ENCODE measurements at regions not wholly inside any gene's neighbourhood (a gene's known extent, or its start where the extent isn't known, plus 50 kb on each side); places are given as distances from the start of the nearest gene placed in this dataset.

GRCh38 chr2:8022908-8023640, 658.8 kb upstream of the ID2 start:
- Histone ChIP-seq H3K4me3 (IDR thresholded peaks at IDR 0.05; ENCODE audit: insufficient read depth, low read depth, low read length) (no peak overlapping the region), H3K4me1 (ENCODE audit: low read depth, poor library complexity, severe bottlenecking) (no peaks in the 10 kb centered on the region), H3K9ac (no peak overlapping the region), H3K4me2 (no peak overlapping the region), H3K79me2 (ENCODE audit: insufficient read depth, low read depth) (no peaks in the 10 kb centered on the region), H3K36me3 (ENCODE audit: insufficient read depth) (no peaks in the 10 kb centered on the region), H4K20me1 (ENCODE audit: insufficient read depth) (no peaks in the 10 kb centered on the region), H3K27ac (no peak overlapping the region), H3K27me3 (ENCODE audit: insufficient read depth, low read depth) (no peaks in the 10 kb centered on the region), H2AFZ (ENCODE audit: low read depth) (no peak overlapping the region)
- TF ChIP-seq, protein P1, sequence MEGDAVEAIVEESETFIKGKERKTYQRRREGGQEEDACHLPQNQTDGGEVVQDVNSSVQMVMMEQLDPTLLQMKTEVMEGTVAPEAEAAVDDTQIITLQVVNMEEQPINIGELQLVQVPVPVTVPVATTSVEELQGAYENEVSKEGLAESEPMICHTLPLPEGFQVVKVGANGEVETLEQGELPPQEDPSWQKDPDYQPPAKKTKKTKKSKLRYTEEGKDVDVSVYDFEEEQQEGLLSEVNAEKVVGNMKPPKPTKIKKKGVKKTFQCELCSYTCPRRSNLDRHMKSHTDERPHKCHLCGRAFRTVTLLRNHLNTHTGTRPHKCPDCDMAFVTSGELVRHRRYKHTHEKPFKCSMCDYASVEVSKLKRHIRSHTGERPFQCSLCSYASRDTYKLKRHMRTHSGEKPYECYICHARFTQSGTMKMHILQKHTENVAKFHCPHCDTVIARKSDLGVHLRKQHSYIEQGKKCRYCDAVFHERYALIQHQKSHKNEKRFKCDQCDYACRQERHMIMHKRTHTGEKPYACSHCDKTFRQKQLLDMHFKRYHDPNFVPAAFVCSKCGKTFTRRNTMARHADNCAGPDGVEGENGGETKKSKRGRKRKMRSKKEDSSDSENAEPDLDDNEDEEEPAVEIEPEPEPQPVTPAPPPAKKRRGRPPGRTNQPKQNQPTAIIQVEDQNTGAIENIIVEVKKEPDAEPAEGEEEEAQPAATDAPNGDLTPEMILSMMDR (conservative IDR thresholded peaks at IDR 0.05; ENCODE audit: low read depth, low read length): no peak

GRCh38 chr2:8024506-8024905, 657.4 kb upstream of the ID2 start:
- H2AFZ ChIP-seq (ENCODE audit: low read depth): no peak overlapping the region
- H3K4me2 ChIP-seq: no peak overlapping the region
- TF ChIP-seq, protein P1 (conservative IDR thresholded peaks at IDR 0.05; ENCODE audit: low read depth, low read length): no peak
- H3K9ac ChIP-seq: no peak overlapping the region
- no peak overlapping the region for H3K27ac ChIP-seq
- no peaks in the 10 kb centered on the region for H3K4me1 ChIP-seq (ENCODE audit: low read depth, poor library complexity, severe bottlenecking)
- H3K36me3 ChIP-seq (ENCODE audit: insufficient read depth): no peaks in the 10 kb centered on the region
- no peaks in the 10 kb centered on the region for H3K79me2 ChIP-seq (ENCODE audit: insufficient read depth, low read depth)
- no peaks in the 10 kb centered on the region for H4K20me1 ChIP-seq (ENCODE audit: insufficient read depth)
- no peak overlapping the region for H3K4me3 ChIP-seq (IDR thresholded peaks at IDR 0.05; ENCODE audit: insufficient read depth, low read depth, low read length)
- H3K27me3 ChIP-seq (ENCODE audit: insufficient read depth, low read depth): no peaks in the 10 kb centered on the region

DNA sequence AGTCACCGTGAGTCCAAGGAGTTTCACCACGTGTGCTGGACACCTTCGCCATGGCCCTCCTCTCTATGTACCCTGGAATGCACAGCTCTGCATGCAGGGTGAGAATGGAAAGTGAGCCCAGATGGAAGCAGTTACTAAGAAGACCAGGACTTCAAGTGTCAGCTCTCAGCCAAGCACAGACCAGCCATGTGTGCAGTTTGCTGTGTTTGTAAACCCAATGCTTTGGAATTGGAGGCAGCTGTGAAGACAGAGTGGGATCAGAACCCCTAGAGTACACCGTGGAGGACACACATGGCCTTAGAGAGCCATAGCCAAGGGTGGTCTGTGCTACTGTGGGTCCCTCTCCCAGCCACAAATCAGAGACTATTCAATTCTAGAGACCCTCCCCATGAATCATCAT, 655.5 kb upstream of the ID2 start:
- H3K4me1 ChIP-seq (ENCODE audit: low read depth, poor library complexity, severe bottlenecking): peaks cover 7% of the 10 kb centered on the region
- TF ChIP-seq, protein P1 (conservative IDR thresholded peaks at IDR 0.05; ENCODE audit: low read depth, low read length): no peak
- no peak overlapping the region for H3K9ac ChIP-seq
- H3K4me3 ChIP-seq (IDR thresholded peaks at IDR 0.05; ENCODE audit: insufficient read depth, low read depth, low read length): no peak overlapping the region
- no peaks in the 10 kb centered on the region for H4K20me1 ChIP-seq (ENCODE audit: insufficient read depth)
- no peak overlapping the region for H3K27ac ChIP-seq
- no peak overlapping the region for H2AFZ ChIP-seq (ENCODE audit: low read depth)
- H3K27me3 ChIP-seq (ENCODE audit: insufficient read depth, low read depth): no peaks in the 10 kb centered on the region
- no peaks in the 10 kb centered on the region for H3K79me2 ChIP-seq (ENCODE audit: insufficient read depth, low read depth)
- no peak overlapping the region for H3K4me2 ChIP-seq
- no peaks in the 10 kb centered on the region for H3K36me3 ChIP-seq (ENCODE audit: insufficient read depth)

GRCh38 chr2:8027387-8027786, 654.5 kb upstream of the ID2 start:
- TF ChIP-seq, protein P1 (conservative IDR thresholded peaks at IDR 0.05; ENCODE audit: low read depth, low read length): no peak
- no peaks in the 10 kb centered on the region for H4K20me1 ChIP-seq (ENCODE audit: insufficient read depth)

More at GRCh38 chr2:8027387-8027786, 654.5 kb upstream of the ID2 start:
- Histone ChIP-seq H3K4me2 (no peak overlapping the region), H3K27ac (no peak overlapping the region), H3K36me3 (ENCODE audit: insufficient read depth) (no peaks in the 10 kb centered on the region), H3K4me1 (ENCODE audit: low read depth, poor library complexity, severe bottlenecking) (peaks cover 17% of the 10 kb centered on the region), H3K9ac (no peak overlapping the region), H2AFZ (ENCODE audit: low read depth) (no peak overlapping the region), H3K4me3 (IDR thresholded peaks at IDR 0.05; ENCODE audit: insufficient read depth, low read depth, low read length) (no peak overlapping the region), H3K79me2 (ENCODE audit: insufficient read depth, low read depth) (no peaks in the 10 kb centered on the region), H3K27me3 (ENCODE audit: insufficient read depth, low read depth) (no peaks in the 10 kb centered on the region)

Measured in KMS-11 (cell line).